ENCODE measurements at regions not wholly inside any gene's neighbourhood (a gene's known extent, or its start where the extent isn't known, plus 50 kb on each side); places are given as distances from the start of the nearest gene placed in this dataset.

DNA sequence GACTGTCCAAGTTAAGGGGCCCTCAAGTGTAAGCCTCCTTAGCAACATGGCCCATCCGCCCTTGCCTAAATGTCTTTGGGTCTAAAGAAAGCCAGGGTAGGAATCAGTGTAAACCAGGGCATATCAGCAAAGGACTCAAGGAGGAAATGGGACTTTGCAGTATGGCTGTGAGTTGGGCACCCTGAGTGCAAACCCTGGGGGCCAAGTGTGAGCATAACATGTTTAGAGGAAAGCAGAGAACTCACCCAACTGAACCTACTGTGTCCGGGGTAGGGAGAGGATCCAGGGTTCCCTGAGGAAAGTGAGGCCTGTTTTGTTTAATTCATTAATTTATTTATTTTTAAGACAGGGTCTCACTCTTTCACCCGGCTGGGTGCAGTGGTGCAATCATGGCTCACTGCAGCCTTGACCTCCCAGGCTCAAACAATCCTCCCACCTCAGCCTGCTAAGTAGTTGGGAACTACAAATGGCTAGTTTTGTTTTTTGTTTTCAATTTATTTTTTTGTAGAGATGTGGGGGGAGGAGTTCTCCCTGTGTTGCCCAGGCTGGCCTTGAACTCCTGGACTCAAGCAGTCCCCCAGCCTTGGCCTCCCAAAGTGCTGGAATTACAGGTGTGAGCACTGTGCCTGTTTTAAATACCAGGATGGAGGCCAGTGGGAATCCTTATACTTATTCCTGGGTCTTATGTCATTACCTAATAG is 51.0 kb upstream of the ACTR3 start:
- DNase-seq (ENCODE audit: low read depth), result no peak
- Histone ChIP-seq H3K9ac (ENCODE audit: low read length) (no peak overlapping the region), H3K9me3 (ENCODE audit: control insufficient read depth, low read length) (no peaks in the 10 kb centered on the region), H3K4me1 (ENCODE audit: control insufficient read depth, insufficient read depth, low read length) (peaks cover 11% of the 10 kb centered on the region), H3K36me3 (ENCODE audit: control insufficient read depth, insufficient read depth, low read length, severe bottlenecking) (no peaks in the 10 kb centered on the region), H3K4me3 (ENCODE audit: low read length) (no peak overlapping the region), H3K27me3 (replicated peaks; ENCODE audit: control insufficient read depth, insufficient read depth, low read length) (no peaks in the 10 kb centered on the region)

DNA sequence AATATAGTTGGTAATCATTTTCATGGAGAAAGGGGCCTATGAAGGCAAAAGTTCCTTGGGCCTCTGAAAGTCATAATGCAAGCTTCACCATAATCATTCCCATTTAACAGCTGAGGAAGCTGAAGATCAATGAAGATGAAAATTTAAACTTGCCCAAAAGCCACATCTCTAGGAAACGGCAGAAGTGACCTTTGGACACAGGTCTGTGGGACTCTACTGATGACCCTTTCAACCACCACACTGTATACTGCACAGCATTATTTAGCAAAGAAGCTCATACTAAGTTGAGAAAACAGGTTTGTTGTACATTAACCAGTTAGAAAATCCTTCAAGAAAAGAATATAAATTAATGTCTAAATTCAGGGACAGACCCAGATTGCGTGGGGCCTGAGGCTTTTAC is 51.6 kb upstream of the ACTR3 start:
- H3K36me3 ChIP-seq (ENCODE audit: control insufficient read depth, insufficient read depth, low read length, severe bottlenecking), result no peaks in the 10 kb centered on the region
- no peak overlapping the region for H3K9ac ChIP-seq (ENCODE audit: low read length)
- DNase-seq (ENCODE audit: low read depth), result no peak

DNA sequence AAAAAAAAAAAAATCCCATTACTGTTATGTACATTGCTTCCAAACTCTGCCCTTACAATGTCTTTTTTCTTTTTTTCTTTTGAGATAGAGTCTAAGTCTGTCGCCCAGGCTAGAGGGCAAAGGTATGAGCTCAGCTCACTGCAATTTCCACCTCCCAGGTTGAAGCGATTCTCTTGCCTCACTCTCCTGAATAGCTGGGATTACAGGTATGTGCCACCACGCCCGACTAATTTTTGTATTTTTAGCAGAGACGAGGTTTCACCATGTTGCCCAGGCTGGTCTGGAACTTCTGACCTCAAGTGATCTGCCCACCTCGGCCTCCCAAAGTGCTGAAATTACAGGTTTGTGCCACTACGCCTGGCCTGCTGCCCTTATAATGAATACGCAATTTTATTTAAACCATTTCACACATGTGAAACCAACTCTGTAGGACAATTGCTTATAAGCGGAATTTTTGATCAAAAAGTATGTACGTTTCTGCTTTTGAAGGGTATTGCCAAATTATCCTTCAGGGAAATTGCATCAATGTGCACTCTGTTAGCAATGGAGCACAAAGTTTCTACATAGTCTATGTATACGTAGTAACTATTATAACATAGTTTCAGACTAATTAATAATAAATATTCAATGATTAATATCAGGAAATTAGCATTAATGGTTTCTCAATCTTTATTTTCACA is 55.7 kb upstream of the ACTR3 start:
- H3K9me3 ChIP-seq (ENCODE audit: control insufficient read depth, low read length), result no peaks in the 10 kb centered on the region
- DNase-seq (ENCODE audit: low read depth), result no peak
- H3K9ac ChIP-seq (ENCODE audit: low read length), result no peak overlapping the region
- H3K36me3 ChIP-seq (ENCODE audit: control insufficient read depth, insufficient read depth, low read length, severe bottlenecking), result no peaks in the 10 kb centered on the region
- no peak overlapping the region for H3K4me3 ChIP-seq (ENCODE audit: low read length)
- H3K27me3 ChIP-seq (replicated peaks; ENCODE audit: control insufficient read depth, insufficient read depth, low read length), result no peaks in the 10 kb centered on the region
- peaks cover 4% of the 10 kb centered on the region for H3K4me1 ChIP-seq (ENCODE audit: control insufficient read depth, insufficient read depth, low read length)

More for the DNA sequence above, 51.6 kb upstream of the ACTR3 start:
- H3K4me1 ChIP-seq (ENCODE audit: control insufficient read depth, insufficient read depth, low read length), result peaks cover 9% of the 10 kb centered on the region
- H3K9me3 ChIP-seq (ENCODE audit: control insufficient read depth, low read length), result no peaks in the 10 kb centered on the region
- H3K4me3 ChIP-seq (ENCODE audit: low read length), result no peak overlapping the region
- no peaks in the 10 kb centered on the region for H3K27me3 ChIP-seq (replicated peaks; ENCODE audit: control insufficient read depth, insufficient read depth, low read length)

DNA sequence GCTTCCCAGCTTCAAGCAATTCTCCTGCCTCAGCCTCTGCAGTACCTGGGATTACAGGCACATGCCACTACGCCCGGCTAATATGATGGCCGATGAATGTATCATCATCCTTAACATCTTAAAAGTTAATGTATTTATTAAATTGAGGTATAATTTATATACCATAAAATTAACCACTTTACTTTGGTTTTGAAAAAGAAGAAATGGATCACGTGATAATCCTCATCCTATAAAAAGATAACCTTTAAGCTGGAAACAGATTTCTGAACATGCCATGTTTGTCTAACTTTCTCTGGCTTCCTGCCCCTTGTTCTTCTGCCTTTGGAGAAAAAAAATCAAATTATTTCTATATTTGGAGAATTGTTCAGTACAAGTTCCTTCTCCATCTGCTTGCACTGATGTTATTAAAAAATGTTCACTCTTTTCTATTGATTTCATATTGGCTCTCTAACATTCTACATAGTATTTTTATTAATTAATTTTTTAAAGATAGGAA is 57.0 kb upstream of the ACTR3 start:
- Histone ChIP-seq H3K27me3 (replicated peaks; ENCODE audit: control insufficient read depth, insufficient read depth, low read length) (no peaks in the 10 kb centered on the region), H3K4me3 (ENCODE audit: low read length) (no peak overlapping the region), H3K36me3 (ENCODE audit: control insufficient read depth, insufficient read depth, low read length, severe bottlenecking) (no peaks in the 10 kb centered on the region), H3K9ac (ENCODE audit: low read length) (no peak overlapping the region), H3K9me3 (ENCODE audit: control insufficient read depth, low read length) (no peaks in the 10 kb centered on the region), H3K4me1 (ENCODE audit: control insufficient read depth, insufficient read depth, low read length) (peaks cover 4% of the 10 kb centered on the region)
- no peak for DNase-seq (ENCODE audit: low read depth)

GRCh38 chr2:113831161-113831560 is 58.7 kb upstream of the ACTR3 start:
- Histone ChIP-seq H3K9ac (ENCODE audit: low read length) (no peak overlapping the region), H3K4me1 (ENCODE audit: control insufficient read depth, insufficient read depth, low read length) (peaks cover 4% of the 10 kb centered on the region), H3K27me3 (replicated peaks; ENCODE audit: control insufficient read depth, insufficient read depth, low read length) (no peaks in the 10 kb centered on the region), H3K4me3 (ENCODE audit: low read length) (no peak overlapping the region), H3K9me3 (ENCODE audit: control insufficient read depth, low read length) (no peaks in the 10 kb centered on the region), H3K36me3 (ENCODE audit: control insufficient read depth, insufficient read depth, low read length, severe bottlenecking) (no peaks in the 10 kb centered on the region)
- no peak for DNase-seq (ENCODE audit: low read depth)

DNA sequence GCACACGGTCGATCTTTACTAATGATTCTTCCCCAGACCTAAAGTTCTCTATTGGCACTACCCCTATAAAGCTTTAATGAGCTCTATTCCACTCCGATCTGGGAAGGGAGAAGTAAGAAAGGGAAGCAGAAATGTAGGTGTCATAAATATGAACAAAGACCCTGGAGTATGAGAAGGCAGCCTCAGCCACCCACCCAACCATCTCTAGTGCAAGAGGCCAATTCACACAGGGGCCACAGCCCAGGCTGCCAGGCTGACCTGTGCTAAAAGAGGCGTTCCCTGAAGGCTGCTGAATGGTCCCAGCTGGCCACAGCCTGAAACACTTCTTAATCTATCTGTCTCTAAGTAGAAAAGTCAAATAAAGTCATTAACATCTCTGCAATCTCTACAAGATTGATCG is 60.1 kb upstream of the ACTR3 start:
- Histone ChIP-seq H3K9me3 (ENCODE audit: control insufficient read depth, low read length) (no peaks in the 10 kb centered on the region), H3K4me3 (ENCODE audit: low read length) (no peak overlapping the region), H3K27me3 (replicated peaks; ENCODE audit: control insufficient read depth, insufficient read depth, low read length) (no peaks in the 10 kb centered on the region), H3K4me1 (ENCODE audit: control insufficient read depth, insufficient read depth, low read length) (peaks cover 4% of the 10 kb centered on the region), H3K36me3 (ENCODE audit: control insufficient read depth, insufficient read depth, low read length, severe bottlenecking) (no peaks in the 10 kb centered on the region), H3K9ac (ENCODE audit: low read length) (no peak overlapping the region)
- DNase-seq (ENCODE audit: low read depth), result no peak

- no peaks in the 10 kb centered on the region for H3K9me3 ChIP-seq (ENCODE audit: control insufficient read depth, low read length)
- H3K4me1 ChIP-seq (ENCODE audit: control insufficient read depth, insufficient read depth, low read length), result peaks cover 4% of the 10 kb centered on the region
- H3K36me3 ChIP-seq (ENCODE audit: control insufficient read depth, insufficient read depth, low read length, severe bottlenecking), result no peaks in the 10 kb centered on the region
- H3K9ac ChIP-seq (ENCODE audit: low read length), result no peak overlapping the region
- no peak for DNase-seq (ENCODE audit: low read depth)
- H3K4me3 ChIP-seq (ENCODE audit: low read length), result no peak overlapping the region
- H3K27me3 ChIP-seq (replicated peaks; ENCODE audit: control insufficient read depth, insufficient read depth, low read length), result no peaks in the 10 kb centered on the region
Measured at GRCh38 chr2:113829270-113829669, 60.6 kb upstream of the ACTR3 start.

DNA sequence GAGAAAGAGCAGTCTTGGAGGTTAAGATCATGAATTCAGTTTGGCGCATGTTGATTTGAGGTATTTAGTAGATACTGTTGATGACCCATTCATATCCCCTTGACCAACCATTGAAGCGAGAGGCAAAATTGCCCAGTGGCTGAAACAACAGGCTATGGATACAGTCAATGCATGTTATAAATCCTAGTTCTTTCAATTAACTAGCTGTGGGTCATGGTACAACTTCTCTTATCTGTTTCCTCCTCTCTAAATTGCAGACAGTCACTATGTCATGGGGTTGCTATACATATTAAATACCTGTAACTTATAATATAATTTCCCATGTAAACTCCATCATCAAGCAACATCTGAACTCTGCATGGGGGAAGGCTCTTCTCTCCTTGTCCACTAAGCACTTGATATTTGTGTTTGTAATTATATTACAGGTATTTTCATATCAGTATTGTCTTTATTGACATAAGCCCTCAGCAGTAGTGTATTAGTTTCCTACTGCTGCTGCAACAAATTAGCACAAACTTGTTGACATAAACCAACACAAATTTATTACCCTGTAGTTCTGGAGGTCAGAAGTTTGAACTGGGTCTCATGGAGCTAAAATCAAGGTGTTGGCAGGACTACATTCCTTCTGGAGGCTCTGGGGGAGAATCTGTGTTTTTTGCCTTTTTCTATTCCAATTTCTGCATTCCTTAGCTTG is 61.7 kb upstream of the ACTR3 start:
- Histone ChIP-seq H3K36me3 (ENCODE audit: control insufficient read depth, insufficient read depth, low read length, severe bottlenecking) (no peaks in the 10 kb centered on the region), H3K9ac (ENCODE audit: low read length) (no peak overlapping the region), H3K9me3 (ENCODE audit: control insufficient read depth, low read length) (no peaks in the 10 kb centered on the region), H3K4me1 (ENCODE audit: control insufficient read depth, insufficient read depth, low read length) (peaks cover 4% of the 10 kb centered on the region), H3K27me3 (replicated peaks; ENCODE audit: control insufficient read depth, insufficient read depth, low read length) (no peaks in the 10 kb centered on the region), H3K4me3 (ENCODE audit: low read length) (no peak overlapping the region)
- no peak for DNase-seq (ENCODE audit: low read depth)

DNA sequence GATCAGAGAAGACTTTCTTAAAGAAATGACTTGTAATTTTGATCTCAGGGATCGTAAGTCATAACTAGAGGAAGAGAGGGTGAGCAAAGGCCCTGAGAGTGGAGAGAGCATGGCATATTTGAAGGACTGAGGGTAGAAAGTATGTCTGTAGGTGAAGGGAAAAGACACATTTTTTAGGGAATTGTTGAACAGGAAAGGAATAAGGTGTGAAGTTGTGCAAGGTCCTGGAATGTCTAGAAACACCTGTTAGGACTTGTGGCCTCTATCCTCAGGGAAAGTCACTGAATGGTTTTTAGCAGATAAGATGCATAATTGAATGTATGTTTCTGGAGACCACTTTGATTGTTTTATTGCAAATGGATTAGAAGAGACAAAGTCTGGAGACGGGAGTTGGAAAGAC is 62.5 kb upstream of the ACTR3 start:
- H3K9me3 ChIP-seq (ENCODE audit: control insufficient read depth, low read length), result no peaks in the 10 kb centered on the region
- H3K36me3 ChIP-seq (ENCODE audit: control insufficient read depth, insufficient read depth, low read length, severe bottlenecking), result no peaks in the 10 kb centered on the region
- no peaks in the 10 kb centered on the region for H3K27me3 ChIP-seq (replicated peaks; ENCODE audit: control insufficient read depth, insufficient read depth, low read length)
- no peak for DNase-seq (ENCODE audit: low read depth)
- H3K4me1 ChIP-seq (ENCODE audit: control insufficient read depth, insufficient read depth, low read length), result peaks cover 4% of the 10 kb centered on the region
- H3K4me3 ChIP-seq (ENCODE audit: low read length), result no peak overlapping the region
- H3K9ac ChIP-seq (ENCODE audit: low read length), result no peak overlapping the region

DNA sequence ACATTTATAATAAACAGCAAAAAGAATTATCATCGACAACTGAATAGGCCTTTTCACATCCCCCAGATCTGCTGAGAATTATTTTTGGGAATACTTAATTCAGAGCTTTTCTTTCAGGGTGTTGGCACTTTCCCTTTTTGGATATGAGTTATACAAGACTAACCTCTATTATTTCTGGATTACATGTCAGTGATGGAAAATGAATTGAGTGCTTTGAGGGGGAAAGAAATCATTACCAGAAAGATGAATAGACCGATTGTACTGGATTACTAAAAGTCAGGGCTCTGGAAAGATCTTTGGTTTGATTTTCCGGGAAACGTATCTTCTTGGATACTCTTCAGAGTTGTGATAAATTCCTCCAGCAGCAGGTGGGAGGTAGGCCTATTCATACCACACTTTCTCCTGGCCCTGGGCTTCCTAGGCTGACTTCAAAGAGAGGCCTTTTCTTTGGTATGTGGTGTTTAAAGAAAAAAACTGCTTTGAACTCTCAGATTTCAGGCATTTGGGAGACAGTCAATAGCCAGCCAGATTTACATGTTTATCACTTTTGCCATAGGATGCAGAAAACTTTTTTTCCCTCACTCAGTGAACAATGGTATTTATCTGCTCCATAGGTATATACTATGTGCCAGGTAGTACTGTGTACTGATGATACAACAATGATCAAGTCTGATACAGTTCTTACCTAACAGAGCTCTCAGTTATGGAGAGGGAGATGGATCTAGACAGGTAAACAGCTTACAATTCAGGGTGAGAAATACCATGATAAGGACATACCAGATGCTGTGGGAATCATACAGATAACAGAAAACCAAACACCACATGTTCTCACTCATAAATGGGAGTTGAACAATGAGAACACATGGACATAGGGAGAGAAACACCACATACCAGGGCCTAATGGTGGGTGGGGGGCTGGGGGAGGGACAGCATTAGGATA is 63.3 kb upstream of the ACTR3 start:
- H3K4me3 ChIP-seq (ENCODE audit: low read length), result no peak overlapping the region
- DNase-seq (ENCODE audit: low read depth), result no peak

More for the DNA sequence above, 63.3 kb upstream of the ACTR3 start:
- H3K36me3 ChIP-seq (ENCODE audit: control insufficient read depth, insufficient read depth, low read length, severe bottlenecking), result no peaks in the 10 kb centered on the region
- no peak overlapping the region for H3K9ac ChIP-seq (ENCODE audit: low read length)
- no peaks in the 10 kb centered on the region for H3K9me3 ChIP-seq (ENCODE audit: control insufficient read depth, low read length)
- H3K27me3 ChIP-seq (replicated peaks; ENCODE audit: control insufficient read depth, insufficient read depth, low read length), result no peaks in the 10 kb centered on the region
- H3K4me1 ChIP-seq (ENCODE audit: control insufficient read depth, insufficient read depth, low read length), result peaks cover 4% of the 10 kb centered on the region
